Fibroblast of skin of right quadriceps (primary cell): ENCODE measurements at regions not wholly inside any gene's neighbourhood (a gene's known extent, or its start where the extent isn't known, plus 50 kb on each side); places are given as distances from the start of the nearest gene placed in this dataset.
A peak's percentile ranks its signal among the peaks of the same experiment; 100 is the strongest.
"Not testable (repeated sequence)": the region's sequence is repeated elsewhere in the genome, so short reads cannot be mapped to it uniquely, and the experiment has no call there.

ENCODE experiments used
- DNase-seq: peaks from one replicate; pipeline ENCODE4 v3.0.0-alpha.2; 2013

GRCh38 chrX:74179990-74180389 is 124.0 kb upstream of the ZCCHC13 start:
- DNase-seq: no peak

GRCh38 chrX:74179499-74179898 is 124.5 kb upstream of the ZCCHC13 start:
- DNase-seq: no peak

GRCh38 chrX:74179071-74179470 is 124.9 kb upstream of the ZCCHC13 start:
- peak; percentile 40 for DNase-seq

DNA sequence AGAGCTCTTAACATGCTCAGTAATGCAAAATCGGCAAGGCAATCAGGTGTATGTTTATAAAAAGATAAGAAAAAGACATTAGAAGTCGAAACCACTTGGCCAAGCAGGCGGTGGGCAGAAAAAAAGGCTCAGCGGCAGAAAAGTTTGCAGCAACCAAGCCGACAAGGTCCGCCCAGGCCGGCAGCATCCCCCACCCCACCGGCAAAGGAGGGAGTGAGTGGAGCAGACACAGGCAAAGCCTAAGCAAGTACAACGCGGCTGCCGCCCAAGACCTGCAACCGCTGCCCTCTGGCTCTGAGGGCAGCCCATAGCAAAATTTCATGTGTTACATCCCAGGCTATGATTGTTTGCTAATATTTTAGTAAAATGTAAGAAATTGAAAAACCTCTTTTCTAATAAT is 125.4 kb upstream of the ZCCHC13 start:
- DNase-seq: no peak

DNA sequence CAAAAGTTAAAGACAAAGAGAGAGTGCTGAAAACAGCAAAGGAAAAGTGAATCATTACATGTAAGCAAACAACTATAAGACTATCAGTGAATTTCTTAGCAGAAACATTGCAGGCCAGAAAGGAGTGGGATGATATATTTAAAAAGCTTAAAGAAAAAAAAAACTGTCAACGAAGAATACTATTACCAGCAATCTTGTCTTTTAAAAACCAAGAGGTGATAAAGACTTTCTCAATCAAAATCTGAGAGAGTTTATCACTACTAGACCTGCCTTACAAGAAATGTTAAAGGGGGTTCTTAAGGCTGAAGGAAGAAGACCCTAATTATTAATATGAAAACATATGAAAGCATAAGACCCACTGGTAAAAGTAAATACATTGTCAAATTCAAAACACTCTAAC is 132.5 kb upstream of the ZCCHC13 start:
- DNase-seq: no peak

- no peak for DNase-seq
Measured at GRCh38 chrX:74162199-74162598, 141.8 kb upstream of the ZCCHC13 start.

- no peak for DNase-seq
Measured at GRCh38 chrX:74160816-74161215, 143.2 kb upstream of the ZCCHC13 start.

- no peak for DNase-seq
Measured at GRCh38 chrX:74160358-74160757, 143.6 kb upstream of the ZCCHC13 start.

DNA sequence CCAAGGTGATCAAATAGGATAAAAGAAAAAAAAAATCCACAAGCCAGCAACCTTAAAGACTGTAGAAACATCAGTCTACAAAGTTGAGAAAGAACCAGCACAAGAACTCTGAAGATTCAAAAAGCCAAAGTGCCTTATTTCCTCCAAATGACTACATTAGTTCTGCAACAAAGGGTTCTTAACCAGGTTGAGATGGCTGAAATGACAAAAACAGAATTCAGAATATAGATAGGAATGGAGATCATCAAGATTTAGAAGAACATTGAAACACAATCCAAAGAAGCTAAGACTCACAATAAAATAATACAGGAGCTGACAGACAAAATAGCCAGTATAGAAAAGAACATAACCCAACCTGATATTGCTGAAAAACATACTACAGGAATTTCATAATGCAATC is 156.5 kb upstream of the ZCCHC13 start:
- no peak for DNase-seq

GRCh38 chrX:74138943-74139342 is 165.0 kb upstream of the ZCCHC13 start:
- DNase-seq: no peak

GRCh38 chrX:74133156-74133796 is 170.7 kb upstream of the ZCCHC13 start:
- peak; percentile 50 for DNase-seq

GRCh38 chrX:74132280-74132679 is 171.7 kb upstream of the ZCCHC13 start:
- DNase-seq: no peak

DNA sequence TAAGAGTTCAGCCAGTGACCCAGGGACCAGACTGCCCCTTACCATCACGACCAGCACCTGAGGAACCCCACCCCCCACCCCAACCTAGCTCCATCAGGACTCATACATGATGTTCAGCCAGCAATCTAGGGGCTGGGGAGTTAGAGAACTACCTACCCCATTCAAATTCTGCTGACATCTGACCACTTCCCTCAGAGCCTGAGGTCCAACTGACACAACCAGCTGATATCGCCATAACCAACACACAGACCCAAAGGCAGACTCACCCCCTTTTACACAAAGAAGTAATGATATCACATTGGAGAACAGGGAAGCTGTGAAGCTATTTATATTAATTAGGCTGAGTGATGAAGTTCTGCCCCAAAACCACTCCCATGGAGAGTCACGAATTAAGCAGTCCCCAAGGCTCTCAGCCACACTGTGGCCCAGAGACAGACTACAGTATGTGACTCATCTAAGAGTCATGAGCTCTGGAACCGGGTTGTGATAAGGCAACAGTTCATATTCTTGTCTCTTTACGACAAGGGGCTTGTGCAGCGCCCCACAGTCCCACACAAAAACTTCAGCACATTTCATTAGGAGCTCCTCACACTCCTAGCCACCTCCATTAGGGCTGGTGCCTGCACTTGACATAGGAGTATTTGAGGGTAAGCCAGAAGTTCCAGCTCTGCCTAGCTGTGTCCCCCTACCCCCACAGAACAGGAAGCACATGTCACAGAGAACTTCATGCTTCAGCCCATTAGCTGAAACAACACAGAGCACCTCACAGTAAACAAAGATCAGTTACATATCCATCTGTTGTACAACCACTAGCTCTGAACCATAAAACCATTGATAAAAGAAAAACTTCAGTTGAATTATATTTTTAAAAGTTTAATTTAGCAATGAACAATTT is 184.7 kb upstream of the ZCCHC13 start:
- DNase-seq: peak; percentile 61

GRCh38 chrX:74117962-74118902 is 185.7 kb upstream of the ZCCHC13 start:
- DNase-seq: no peak

- no peak for DNase-seq
Measured at GRCh38 chrX:74111245-74111644, 192.7 kb upstream of the ZCCHC13 start.

DNA sequence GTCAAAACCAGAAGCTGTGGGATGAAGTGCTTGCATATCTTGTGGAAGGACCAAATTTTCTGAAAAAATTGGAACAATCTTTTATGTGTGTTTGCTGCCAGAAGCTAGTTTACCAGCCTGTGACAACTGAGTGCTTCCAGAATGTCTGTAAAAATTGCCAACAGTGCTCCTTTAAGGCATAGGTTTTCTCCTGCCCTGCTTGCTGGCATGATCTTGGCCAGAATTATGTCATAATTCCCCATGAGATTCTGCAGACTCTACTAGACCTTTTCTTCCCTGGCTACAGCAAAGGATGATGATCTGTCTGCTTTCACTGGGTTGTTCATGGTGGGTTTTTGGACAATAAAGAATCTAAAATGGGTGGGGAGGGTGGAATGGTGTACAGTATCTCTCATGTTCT is 196.3 kb upstream of the ZCCHC13 start:
- DNase-seq: no peak

DNA sequence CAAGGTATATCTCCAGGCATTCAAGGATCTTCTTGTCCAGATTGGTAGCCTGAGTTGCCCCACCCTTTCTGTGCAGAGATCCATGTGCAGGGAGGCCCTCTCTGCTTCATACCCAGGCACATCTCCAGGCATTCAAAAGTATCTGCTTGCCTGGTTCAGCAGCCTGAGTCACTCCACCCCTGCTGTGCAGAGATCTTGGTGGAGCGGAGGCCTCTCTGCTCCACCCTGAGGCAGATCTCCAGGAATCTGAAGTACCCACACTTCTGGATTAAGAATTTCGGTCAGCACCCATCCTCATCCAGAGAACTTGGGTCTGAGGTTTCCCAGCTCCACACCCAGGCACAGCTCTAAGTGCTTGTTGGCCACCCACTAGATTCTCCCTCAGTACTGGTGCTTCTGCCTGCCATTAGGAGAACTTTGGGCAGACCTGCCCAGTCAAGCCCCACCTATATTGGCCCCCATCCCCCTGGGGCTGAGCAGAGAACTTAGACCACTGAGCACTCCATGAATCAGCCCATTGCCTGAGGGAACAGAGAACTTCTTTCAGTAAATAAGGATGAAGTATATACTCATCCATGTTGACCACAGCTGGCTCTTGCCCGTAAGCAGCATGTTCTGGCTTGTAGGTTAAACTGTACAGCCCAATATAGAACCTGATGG is 199.5 kb upstream of the ZCCHC13 start:
- DNase-seq: peak; percentile 10

- DNase-seq: not testable (repeated sequence)
Measured at GRCh38 chrX:74098407-74098806, 205.6 kb upstream of the ZCCHC13 start.

GRCh38 chrX:74090049-74090448 is 213.9 kb upstream of the ZCCHC13 start:
- DNase-seq: no peak

DNA sequence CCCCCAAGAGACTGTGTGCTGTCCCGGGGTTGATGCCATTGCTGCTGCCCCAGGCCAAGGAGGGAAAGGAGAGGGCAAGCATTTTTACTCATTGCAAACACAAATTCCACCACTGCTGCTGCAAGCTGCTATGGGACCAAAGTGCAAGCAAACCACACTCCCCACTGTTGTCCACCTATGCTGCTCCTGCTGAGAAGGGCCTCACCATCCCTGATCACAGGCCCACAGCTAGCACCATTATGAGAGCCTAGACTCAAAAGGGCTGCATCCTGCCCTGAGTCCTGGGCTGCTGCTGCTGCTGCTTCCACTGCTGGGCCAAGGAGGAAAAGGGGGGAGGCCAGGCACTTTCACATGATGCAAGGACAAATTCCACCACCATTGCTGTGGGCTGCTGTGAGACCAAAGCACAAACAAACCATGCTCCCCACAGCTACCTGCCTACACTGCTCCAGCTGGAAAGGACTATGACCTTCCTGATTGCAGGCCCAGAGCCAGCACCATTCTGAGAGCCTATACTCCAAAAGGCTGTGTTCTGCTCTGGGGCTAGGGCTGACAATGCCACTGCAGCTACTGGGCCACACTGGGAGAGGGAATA is 218.2 kb upstream of the ZCCHC13 start:
- no peak for DNase-seq

- no peak for DNase-seq
Measured at GRCh38 chrX:74080165-74080564, 223.8 kb upstream of the ZCCHC13 start.

DNA sequence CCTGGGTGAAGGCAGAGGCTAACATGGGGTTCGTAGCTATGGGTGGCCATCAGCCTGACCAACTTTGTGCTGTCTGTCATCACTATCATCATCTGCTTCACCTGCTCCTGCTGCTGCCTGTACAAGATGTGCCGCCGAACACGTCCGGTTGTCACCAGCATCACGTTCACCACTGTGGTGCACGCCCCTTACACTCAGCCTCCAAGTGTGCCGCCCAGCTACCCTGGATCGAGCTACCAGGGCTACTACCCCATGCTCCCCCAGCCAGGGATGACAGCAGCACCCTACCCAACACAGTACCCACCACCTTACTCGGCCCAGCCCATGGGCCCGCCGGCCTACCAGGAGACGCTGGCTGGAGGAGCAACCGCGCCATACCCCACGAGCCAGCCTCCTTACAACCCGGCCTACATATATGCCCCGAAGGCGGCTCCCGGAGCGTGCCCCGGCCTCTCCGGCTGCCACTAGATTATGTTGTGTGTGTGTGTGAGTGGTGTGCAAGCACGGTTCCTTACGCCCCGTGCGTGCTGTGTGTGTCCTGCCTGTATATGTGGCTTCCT is 213.4 kb upstream of the XIST start:
- DNase-seq: no peak
